HT1080 (cell line): ENCODE measurements at regions not wholly inside any gene's neighbourhood (a gene's known extent, or its start where the extent isn't known, plus 50 kb on each side); places are given as distances from the start of the nearest gene placed in this dataset.

ENCODE experiments used
- DNase-seq: peaks from one replicate; pipeline ENCODE4 v3.0.0-alpha.2; 2015; ENCODE audit warnings: low read depth

DNA sequence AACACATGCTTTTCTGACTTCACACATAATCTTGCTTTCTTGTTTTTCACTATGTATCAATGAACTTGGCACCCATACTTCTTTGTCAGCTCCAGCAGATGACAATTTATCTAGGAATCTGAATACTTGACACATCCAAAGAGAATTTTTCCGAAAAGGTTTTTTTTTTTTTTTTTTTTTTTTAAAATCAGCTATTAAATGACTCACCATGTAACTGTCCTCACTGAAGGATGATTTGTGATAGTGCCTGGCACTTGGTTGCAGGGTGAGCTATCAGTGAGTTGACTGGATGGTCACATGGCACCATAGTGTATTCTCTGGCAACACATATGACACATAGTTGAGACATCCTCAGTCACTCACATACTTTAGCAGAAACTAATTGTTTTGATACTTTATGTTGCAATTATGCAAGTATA is 133.4 kb upstream of the E2F8 start:
- DNase-seq, result peak; percentile 97

DNA sequence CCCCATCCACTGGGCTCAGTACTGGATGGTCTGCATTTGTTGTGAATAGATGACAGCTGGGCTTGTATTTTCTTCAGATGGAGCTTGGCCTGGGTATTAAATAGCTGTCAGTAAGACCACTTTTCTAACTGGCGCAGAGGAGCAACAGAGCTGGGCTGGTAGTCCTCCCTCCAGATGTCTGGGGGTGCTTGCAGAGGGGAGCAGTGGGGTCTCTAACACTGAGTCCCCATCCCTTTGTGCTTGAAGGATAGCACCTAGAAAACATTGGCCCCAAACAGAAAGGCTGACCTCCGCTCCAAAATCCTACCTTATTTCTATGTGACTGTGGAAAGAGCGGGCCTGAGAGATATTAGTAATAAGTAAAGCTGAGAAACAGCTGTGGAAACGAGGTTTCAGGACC is 131.6 kb upstream of the E2F8 start:
- no peak for DNase-seq

DNA sequence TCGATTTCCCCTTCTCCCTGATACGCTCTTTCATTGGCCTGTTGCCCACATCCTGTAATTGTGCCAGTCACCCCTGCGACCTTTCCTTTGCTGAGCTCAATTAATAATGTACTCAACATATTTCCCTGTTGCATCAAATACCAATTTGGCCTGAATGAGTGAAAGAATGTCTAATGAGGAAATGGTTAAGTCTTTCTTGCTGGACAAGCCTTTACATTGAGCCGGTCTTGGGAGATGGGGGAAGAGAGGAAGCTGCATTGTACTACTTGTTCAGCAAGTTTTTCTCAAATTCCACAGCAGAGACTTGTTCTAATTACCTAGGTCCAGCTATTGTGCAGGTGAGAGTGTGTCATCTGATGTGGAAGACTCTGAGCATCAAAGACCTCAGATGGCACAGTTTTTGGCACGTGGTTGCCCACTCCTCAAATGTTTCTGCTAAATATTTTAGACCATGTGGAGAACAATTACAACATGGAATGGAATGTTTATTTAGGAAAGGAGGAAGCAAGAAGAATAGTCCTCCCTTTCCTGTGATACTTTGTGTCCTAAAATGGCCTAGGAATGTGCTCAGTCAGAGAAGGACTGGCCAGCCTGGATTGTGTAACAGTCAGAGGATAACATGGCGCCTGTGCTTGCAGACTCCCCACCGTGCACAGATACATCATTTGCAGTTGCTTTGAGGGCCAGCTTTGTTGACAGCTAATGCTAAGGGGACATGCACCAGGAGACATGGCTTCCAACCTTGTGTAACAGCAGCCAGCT is 129.5 kb upstream of the E2F8 start:
- peak; percentile 60 for DNase-seq

DNA sequence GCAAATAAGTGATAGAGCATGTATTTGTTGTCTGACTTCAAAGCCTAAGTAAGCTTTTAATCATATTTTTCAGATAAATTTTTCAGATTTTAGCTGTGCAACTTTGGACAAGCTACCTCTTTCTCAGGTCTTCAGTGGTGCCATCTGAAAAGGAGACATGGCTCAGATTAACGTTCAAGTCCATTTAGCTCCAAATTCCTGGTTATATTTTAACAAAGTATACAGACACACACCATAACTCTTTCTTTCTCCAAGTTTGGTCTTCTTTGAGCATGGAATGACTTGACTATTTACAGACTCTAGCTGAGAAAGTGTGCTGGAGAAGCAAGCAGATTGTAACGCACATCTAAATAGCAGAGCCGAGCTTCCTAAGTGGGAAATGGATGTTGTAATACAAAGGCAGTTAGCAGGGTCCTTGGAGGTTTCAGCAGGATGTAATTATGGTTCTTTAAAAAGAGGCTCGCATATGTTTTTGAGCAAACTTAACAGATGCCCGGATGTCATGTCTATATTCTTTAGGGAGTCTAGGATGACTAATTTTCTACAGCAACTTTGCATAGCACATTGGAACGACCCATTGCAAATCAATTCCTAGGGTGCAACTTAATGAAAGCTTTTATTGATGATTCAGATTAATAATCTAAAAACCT is 128.1 kb upstream of the E2F8 start:
- DNase-seq, result no peak

DNA sequence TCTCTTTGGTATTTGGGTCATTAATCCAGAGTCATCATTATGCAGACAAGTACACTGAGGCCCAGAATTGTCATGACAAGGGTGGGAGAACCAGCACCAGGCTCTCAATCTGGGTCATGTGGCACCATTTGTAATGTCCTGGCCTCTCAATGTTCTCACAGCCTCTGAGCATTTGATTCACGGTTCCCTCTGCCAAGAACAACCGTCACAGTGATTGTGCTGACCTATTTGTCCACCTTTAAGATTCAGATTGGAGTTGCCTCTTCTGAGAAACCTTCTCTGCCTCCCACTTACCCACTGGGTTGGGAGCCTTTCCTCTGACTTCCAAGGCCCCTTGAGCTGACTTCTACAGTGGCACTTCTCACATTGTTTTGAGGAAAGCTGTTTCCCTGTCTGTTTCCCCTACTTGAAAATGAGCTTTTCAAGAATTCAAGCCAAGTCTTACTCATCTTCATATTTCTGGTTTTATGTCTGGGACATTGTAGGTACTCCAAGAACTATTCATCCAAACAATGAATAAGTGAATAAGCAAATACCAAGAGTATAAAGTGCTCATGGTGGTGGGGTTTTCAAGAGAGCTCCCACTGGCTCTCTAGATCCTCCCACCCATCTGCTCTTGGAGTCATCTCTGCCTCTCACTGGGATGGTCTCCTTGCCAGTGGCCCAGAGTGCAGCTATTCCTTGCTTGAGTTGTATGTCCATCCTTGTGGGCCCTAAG is 126.4 kb upstream of the E2F8 start:
- DNase-seq, result peak; percentile 42

DNA sequence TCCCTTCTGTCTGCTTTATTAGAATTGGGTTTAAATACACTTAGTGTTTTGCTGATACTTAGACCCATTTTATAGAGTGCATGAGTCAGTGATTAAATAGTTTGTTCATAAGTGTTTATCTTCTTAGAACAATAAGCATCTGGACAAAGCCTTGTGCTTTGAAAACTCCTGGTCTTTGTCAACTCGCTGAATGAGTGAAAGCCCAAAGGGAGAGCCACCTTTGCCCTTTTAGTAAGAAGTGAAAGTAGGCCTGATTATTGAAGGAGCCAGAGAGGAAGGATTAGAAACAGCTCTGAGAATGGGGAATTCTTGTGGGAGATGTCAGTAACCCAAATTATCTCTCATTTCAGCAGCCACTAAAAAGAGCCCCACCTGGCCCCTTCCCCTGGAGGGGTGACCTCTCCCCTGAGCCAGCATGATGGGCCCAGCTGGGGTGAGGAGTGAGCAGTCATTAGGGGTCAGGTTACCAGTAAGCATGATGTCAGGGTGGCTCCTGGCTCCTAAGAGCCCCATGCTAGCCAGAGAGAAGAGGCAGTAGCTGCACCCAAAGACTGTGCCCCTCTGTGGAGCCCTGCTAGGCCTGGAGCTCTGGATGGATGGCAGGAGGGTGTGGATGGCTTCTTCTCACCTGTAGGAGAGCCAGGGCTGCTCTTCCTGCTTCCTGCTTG is 125.1 kb upstream of the E2F8 start:
- no peak for DNase-seq

DNA sequence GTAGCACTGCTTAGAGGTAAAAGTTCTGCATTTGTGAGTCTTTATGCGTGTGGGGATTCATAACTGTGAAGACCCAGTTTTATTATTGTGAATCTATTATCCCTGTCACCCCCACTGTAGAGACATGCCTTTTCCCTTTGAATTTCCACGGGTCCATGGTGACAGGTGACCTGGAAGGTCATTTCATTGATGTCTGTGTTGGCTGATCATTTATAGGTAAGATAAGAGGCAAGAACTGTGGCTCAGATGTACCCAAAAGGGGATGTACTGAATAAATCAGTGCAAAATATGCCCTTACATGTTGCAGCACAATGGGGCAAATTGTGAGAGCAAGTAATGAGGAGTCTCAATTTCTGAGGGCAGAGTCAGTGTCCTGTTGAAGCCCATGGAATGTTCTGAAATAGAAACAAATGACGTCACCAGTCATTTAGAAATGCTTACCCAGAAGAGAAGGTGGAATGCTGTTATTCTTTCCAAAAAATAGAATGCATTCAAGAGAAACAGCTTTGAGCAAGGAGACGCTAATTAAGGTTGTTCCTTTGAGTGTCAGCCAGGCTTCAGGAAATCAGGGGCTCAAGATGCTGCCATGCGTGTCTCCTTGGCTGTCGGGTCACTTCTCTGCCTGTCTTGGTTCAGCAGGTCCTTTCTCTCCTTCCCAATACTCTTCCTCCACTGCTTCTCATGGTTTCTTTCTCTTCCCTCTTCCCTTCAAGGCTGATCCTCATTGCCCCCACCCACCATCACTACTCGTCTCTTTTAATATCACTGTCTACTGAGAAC is 118.7 kb upstream of the E2F8 start:
- DNase-seq, result no peak

DNA sequence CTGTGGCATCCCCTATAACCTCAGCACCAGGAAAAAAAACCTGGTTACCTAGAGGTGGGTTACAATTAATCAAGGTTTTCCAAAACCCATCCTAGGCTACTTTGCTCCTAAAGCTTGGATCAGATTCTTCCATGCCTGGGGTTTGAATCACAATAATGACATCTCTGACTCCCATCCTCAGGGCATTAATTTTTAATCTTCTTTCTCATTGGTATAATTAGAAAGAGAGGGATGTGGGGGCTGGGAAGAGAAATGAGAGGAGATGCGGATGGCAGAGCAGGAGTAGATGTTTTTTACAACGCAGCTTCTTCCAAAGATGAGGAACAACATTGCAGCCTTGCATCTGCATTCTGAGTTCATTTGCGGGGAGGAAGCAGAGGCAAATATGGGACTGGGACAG is 117.2 kb upstream of the E2F8 start:
- no peak for DNase-seq

DNA sequence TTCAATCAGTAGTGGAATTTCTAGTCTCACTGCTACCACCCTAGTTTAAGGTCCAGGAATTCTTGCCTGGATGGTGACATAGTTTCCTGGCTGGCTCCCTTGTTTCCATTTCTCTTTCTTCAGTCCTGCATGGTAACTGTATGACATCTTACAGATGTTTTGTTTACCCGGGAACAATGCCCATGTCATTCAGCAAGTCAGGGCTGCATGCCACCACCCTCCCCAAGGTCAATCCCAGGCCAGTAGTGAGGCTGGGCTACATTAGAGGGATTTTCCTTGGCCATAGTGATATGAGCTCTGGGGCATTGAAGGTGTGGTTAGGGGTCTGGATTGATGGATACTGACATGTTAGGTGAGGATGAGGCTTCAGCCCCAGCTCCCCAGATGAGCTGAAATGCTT is 114.9 kb upstream of the E2F8 start:
- no peak for DNase-seq

DNA sequence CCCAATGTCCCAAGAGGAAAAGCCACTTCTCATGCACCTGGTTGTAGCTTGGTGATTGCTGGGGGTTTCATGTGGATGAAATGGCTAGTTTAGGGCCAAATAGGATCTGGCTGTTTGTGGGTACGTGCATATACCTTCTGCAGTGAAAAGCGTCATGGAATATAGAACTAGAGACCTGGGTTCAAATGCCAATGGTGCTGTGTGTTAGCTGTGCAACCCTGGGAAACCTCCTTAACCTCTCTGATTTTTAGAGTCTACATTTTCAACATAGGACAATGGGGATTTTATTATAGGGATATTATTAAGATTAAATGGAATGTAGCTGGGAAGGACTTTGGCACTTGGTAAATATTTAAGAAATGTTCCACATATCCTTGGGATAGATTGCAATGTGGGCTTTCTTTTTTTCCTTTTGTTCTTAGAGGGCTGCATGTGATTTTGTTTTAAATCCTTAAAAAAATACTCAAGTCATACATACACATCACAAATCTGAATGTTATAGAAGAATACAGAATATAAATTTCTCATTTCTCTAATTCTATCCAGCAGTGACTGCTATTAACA is 112.6 kb upstream of the E2F8 start:
- DNase-seq, result no peak

DNA sequence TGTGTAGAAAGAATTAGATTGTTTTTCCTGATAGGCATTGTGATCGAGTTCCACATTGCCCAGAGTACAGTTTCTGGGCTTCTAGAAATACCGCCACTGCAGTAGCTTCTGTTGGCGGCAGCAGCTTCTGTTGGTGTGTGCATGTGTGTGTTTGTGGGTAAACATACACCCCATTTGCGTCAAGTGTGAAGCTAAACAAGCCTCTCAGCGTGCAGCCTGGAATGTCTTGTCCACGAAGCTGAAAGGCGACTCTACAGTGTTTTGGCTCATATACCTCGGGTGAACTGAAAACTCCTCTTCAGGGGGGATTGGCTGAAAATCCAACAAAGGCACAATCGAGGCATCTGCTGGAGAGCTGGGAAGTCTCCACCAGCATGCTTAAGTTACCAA is 112.0 kb upstream of the E2F8 start:
- no peak for DNase-seq

DNA sequence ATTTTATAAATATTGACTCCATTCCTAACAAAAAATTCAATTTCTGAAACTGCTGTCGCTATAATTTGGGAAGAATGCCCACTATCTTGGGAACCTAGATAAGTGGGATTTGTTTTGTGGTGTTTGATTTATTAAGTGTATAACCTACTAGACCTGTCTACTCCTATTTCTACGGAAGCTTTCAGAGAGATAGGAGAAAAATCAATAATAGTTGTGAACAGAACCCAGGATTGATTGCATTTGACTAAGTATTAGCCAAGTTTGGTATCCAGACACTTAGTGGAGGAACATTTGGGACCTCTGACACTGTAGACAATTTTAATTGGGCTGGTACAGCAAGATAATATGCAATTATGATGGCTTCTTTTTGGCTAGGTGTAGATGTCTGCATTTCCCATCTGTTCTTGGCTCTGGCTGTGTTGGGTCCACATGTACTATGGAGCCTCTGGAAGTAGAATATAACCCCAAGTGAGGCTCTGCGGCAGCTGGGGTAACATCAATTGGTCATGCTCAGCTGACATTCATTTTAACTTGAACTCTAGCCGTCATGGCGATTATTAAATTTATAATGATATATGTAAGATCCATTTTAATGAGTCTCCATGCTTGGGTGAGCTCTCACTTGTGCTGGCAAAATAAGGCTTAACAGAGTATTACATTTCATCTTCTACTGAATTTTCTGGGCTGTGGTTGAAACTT is 111.5 kb upstream of the E2F8 start:
- no peak for DNase-seq

DNA sequence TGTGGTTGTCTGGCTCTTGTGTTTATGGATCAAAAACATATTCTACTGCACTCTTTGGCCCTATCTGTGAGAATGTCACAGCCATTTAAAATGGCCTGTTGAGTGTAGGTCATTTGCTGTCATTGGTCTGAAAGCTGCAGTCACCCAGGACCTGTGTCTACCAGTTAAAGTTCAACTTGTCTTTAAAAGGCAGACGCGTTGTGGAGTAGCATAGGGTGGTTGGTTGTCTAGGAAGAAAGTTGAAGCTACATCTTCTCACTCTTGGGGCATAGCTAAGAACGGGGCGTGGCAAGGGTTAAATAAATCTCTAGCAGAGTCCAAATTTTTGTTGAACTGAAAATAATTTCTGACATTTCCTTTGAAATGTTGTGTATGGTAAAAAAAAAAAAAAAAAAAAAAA is 110.7 kb upstream of the E2F8 start:
- no peak for DNase-seq

DNA sequence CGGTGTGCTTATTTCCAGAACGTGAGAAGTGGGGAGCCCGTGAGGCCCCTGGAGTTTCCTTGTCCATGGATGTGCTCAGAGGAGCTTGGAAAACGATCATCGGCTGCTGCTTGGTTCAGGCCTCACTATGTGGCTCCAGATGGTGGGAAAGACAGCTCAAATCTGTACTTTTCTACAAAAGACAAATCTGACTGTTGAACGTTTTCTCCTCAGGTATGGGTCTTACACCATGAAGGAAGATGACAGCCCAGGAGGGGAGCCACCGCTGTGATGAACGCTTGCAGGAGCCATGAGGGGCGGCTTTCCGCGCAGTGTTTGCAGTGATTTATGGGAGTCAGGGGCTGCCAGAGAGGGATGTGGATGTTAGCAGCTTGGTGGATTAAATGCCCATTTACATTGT is 109.4 kb upstream of the E2F8 start:
- no peak for DNase-seq

DNA sequence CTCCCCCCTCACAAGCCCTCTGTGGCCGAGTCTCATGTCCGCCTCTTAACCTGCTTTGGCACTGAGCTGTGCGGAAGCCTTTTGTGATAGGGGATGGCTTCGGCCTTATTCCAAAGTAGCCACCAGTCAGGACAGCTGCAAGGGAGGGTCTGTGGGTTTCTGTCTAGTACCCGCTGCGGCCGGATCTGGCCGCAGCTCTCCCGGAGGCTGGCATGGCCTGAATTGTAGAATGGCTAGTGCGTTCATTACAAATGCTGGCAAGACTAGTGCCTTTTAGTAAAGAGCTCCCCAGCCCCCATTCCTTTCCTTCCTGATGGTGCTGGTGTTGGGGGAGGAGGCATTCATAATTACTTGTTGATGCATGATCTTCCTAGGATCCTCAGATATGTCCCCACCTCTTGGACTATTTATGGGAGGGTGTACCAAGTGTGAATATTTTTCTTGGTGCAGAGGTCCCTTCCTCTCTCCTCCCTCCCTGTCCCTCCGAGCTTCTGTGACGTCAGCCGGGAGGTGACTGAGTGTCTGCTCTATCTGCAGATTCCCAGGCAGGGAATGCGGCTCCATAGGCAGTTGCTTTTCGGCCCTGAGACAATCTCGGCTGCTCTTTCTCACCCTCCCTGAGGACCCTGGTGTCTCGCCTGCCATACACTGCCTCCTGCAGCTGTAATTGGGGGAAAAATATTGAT is 108.7 kb upstream of the E2F8 start:
- DNase-seq, result peak; percentile 51

DNA sequence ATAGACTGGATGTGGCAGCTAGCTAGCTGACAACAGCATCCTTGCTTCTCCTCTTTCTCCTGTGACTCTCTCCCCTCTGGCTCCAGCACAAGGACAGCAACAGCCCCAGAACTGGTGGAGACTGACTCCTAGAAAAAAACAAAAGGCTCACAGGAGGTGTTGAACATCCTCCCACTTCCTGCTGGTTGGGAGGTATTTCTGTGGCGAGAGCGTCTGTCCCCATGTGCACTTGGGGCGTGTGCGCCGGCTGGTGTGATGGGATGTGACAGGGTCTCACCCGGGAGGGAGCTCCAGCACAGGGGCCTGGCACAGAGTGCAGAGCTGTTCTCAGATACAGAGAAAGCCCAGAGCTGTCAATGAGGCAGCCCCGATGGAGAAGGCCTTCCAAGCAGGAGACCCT is 107.2 kb upstream of the E2F8 start:
- no peak for DNase-seq

DNA sequence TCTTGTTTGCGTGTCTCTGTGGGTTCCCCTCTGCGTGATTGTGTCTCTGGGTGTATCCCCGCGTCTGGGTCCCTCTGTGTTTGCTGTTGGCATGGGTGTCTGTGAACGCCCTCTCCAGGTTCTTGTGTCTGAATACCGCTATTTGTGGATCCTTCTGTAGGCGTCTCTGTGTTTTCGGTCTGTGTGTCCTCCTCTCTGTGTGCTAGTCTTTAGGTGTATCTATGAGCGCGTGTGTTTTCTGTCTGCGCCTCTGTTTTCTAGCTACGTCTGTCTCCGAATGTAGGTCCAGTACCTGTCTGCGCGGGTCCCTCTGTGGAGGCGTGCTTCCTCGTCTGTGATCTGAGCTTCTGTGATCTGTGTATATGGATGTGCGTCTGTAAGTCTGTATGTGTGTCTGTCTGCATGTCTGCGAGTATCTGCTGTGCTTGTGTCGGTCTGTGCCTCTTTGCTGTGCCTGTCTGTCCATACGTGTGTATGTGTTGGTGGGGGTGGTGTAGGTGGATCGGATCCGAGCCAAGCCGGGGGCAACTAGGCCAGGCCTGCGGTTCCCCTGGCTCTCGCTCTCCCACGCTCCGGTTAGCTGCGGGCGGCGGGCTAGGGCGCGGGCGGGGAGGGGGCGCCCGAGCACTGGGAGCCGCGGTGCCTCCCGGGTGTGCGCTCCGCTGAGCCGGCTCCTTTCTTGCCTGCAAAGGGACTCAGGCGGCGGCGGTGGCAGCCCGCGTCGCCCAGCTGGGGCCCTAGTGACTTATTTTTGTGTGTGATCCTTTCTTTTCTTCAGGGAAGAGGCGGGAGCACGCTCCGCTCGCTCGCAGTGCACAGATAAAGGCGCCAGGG is 105.3 kb upstream of the E2F8 start:
- DNase-seq, result no peak

DNA sequence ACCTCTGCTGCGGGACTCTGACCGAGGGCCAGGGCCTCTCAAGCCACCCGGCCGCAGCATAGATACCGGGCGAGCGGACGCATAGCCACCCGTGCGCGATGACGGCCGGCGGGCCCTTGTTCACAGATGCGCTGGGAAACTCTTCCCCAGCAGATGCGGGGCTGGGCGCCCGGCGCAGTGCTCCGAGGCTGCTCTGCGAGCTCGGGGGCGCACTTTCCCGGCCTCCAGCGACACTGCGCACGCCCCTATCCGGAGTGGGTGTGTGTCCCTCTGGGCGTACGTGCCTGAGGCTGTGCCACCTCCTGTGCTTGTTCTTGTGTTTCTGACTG is 104.7 kb upstream of the E2F8 start:
- no peak for DNase-seq
